ENCODE measurements at regions not wholly inside any gene's neighbourhood (a gene's known extent, or its start where the extent isn't known, plus 50 kb on each side); places are given as distances from the start of the nearest gene placed in this dataset.
"Not testable (repeated sequence)": the region's sequence is repeated elsewhere in the genome, so short reads cannot be mapped to it uniquely, and the experiment has no call there.

DNA sequence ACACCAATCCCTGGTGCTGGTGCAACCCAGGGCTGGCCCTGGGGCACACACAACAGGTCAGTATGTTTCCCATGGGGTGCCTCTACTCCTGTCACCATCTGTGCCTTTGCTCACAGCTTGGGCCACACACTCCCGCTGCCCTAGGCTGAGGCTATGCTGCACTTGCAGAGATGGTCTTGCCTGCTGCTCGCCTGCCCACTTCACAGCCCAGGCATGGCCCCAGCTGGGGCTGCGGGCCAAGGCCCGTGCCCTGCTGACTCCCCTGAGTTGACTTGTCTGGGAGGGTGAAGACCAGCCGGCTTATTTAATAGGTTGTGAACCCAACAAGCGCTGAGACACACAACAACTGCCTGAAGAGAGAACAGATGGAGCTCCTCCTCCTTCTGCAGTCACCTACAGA lies 184.1 kb downstream of the ZNF33B start:
- H3K4me1 Mint-ChIP-seq, result no peaks in the 10 kb centered on the region
- H3K4me3 Mint-ChIP-seq, result peak overlapping the region in 1 of 4 donors; percentile 73
- H3K27me3 Mint-ChIP-seq, result peaks cover 3% of the 10 kb centered on the region
- no peaks in the 10 kb centered on the region for H3K36me3 Mint-ChIP-seq
- peaks cover 10 to 16% (median 10%) of the 10 kb centered on the region in 3 donors for H3K9me3 Mint-ChIP-seq
- H3K27ac Mint-ChIP-seq, result no peak overlapping the region

DNA sequence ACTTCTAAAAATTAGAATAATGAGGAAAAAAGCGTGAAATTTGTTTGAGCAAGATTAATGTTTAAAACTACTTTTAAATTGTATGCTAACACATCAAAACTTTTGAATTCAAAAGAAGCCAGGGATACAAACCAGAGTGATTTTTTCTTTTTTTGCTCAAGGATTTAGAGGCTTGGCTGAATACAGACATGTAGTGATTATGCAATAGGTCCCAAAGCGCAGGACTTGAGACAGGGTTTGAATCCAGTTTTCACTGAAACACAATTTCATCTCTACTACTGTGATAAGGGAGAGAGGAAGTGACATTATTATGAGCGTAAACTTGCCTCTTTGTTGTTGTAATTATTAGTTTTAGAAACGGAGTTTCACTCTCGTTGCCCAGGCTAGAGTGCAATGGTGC lies 207.3 kb downstream of the ZNF33B start:
- Mint-ChIP-seq H3K27ac (no peak overlapping the region), H3K9me3 (peaks cover 0 to 3% (median 0%) of the 10 kb centered on the region in 3 donors), H3K4me3 (no peak overlapping the region), H3K27me3 (peaks cover 2% of the 10 kb centered on the region), H3K36me3 (no peaks in the 10 kb centered on the region), H3K4me1 (no peaks in the 10 kb centered on the region)

DNA sequence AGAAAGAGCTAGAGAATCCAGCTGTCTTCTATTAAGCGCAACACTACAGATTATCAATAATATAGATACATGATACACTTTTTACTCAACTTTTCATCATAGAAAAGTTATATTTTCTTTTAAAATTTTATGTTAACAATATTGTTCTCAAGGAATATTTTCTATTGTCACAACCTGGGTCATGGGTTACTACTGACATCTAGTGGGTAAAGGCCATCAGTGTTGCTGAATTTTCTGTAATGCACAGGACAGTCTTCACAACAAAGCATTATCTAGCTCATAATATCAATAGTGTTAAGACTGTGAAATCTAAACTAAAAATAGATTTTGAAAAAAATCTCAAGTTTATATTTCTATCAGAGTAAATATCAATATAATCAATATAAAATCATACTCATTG lies 209.8 kb downstream of the ZNF33B start:
- Mint-ChIP-seq H3K36me3 (no peaks in the 10 kb centered on the region), H3K27ac (no peak overlapping the region), H3K4me1 (no peaks in the 10 kb centered on the region), H3K9me3 (peaks cover 0 to 3% (median 0%) of the 10 kb centered on the region in 3 donors), H3K4me3 (no peak overlapping the region), H3K27me3 (peaks cover 5% of the 10 kb centered on the region)

DNA sequence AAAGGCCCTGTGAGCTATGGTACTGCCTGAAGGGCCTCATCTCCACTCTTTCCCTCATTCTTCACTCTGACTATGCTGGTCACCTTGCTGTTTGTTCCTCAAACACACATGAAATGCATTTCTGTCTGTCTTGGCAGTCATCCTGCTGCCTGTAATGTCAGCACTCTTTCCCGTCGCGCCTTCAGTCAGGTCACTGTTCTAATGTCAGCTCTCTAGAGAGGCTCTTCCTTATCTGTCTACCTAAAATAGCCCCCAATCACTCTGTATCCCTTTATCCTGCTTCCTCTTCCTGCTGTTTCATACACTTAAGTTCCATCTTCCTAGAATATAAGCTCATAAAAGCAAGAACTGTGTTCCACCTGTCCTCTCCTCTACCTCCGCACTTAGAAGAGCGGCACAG lies 215.5 kb downstream of the ZNF33B start:
- no peaks in the 10 kb centered on the region for H3K4me1 Mint-ChIP-seq
- H3K27ac Mint-ChIP-seq, result no peak overlapping the region
- H3K9me3 Mint-ChIP-seq, result peaks cover 0 to 4% (median 0%) of the 10 kb centered on the region in 3 donors
- H3K4me3 Mint-ChIP-seq, result no peak overlapping the region
- no peaks in the 10 kb centered on the region for H3K36me3 Mint-ChIP-seq
- peaks cover 5% of the 10 kb centered on the region for H3K27me3 Mint-ChIP-seq

DNA sequence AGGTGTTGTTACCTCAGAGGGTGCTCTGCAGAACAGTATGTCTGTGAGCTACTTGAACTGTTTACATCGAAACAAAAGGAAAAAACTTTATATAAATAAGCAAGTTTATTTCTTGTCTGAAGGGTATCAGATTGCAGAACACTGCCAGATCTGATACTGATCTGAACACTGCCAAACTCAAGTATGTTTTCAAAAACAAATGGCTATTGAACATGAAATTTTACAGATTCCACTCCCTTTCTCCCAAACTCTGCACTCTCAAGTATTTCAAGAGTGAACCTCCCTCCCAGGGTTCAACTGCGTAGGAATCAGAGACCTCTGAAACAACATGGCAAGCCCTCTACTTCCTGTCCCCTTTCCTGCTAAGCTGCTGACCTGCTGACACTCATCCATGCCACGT lies 216.6 kb downstream of the ZNF33B start:
- Mint-ChIP-seq H3K36me3 (no peaks in the 10 kb centered on the region), H3K27me3 (peaks cover 5% of the 10 kb centered on the region), H3K4me1 (no peaks in the 10 kb centered on the region), H3K27ac (no peak overlapping the region), H3K9me3 (peaks cover 0 to 4% (median 1%) of the 10 kb centered on the region in 3 donors), H3K4me3 (no peak overlapping the region)

DNA sequence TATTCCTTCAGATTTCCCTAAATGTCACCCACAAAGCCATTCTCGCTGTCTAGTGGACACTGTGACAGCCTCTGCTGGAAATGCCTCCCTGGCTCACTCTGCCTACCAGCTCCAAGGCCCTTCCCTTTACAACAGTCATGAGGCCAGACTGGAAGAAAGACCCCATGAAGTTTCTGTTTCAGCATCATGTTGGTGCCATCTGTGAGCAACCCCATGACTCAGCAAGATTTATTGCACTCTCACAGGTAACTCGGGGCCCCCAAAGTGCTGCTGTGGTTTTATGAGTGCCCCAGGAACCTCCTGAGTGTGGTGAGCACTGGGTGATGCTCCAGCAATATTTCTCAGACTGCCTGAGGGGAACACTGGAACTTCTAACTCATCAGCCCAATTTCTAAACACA lies 218.6 kb downstream of the ZNF33B start:
- Mint-ChIP-seq H3K4me3 (no peak overlapping the region), H3K36me3 (no peaks in the 10 kb centered on the region), H3K27ac (no peak overlapping the region), H3K4me1 (no peaks in the 10 kb centered on the region), H3K9me3 (peaks cover 0 to 6% (median 4%) of the 10 kb centered on the region in 3 donors), H3K27me3 (peaks cover 5% of the 10 kb centered on the region)

DNA sequence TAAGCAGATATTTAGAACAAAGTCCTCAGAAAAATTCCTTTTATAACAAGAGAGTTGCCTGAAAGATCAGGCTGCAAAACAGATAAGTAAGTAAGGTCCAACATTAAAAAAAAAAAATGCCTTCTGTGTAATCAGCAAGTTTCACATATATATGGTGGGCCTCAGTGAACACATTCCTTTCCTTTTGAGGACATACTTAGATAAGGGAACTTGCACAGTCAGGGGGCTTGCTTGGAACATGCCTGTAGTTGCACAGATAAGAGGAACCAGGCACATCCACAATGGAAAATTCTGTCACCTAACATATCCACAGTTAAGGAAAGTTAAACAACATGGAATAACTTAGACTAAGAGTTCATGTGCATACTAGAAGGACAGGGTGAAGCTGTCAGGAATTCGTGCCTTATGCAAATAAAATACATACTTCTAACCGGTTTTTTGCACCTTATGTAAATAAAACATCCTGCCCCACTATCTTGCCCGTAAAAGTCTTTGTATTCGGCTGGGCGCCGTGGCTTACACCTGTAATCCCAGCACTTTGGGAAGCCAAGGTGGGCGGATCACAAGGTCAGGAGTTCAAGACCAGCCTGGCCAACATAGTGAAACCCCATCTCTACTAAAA lies 257.3 kb downstream of the ZNF33B start:
- H3K9me3 Mint-ChIP-seq, result peaks cover 5 to 18% (median 12%) of the 10 kb centered on the region in 3 donors
- no peaks in the 10 kb centered on the region for H3K27me3 Mint-ChIP-seq
- no peaks in the 10 kb centered on the region for H3K36me3 Mint-ChIP-seq
- no peaks in the 10 kb centered on the region for H3K4me1 Mint-ChIP-seq
- peak overlapping the region in 1 of 4 donors; percentile 49 for H3K4me3 Mint-ChIP-seq
- peak overlapping the region in 1 of 3 donors; percentile 61 for H3K27ac Mint-ChIP-seq

DNA sequence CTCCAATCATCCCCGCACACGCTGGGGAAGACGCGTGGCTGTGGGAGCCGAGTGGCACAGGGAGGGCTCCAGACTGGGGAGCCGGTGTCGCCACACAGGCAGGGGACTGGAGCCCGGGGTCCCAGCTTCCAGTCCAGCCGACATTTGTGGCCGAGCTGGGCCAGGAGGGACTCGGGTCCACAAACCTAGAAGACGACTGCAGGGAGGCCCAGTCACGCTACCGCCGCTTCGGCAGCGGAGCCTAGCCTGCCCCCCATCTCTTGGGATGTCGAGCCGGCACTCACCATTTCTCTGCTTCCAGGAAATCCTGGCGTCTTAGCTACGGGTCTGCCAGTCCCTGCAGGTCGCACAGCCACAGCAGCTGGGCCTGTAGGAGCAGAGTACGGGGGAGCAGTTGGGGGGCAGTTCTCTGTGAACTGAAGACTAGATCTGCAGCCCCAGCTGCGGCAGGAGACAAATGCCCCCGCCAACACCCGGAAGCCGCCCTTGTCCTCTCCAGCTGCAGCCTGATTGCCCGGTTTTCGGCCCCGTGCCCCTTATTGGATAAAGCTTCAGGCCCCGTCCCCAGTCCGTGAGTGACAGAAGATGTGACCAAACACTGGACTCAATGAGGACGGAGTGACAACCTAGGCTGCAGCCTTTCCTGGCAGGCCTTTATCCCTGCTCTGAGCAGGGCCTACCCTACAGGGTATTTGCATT lies 270.7 kb downstream of the ZNF33B start:
- Mint-ChIP-seq H3K4me1 (no peaks in the 10 kb centered on the region), H3K27ac (peak overlapping the region in 1 of 3 donors; percentile 21), H3K9me3 (peaks cover 5 to 14% (median 13%) of the 10 kb centered on the region in 3 donors), H3K27me3 (no peaks in the 10 kb centered on the region), H3K4me3 (peak overlapping the region in 3 of 4 donors; percentile 85 to 93 (median 93)), H3K36me3 (no peaks in the 10 kb centered on the region)

DNA sequence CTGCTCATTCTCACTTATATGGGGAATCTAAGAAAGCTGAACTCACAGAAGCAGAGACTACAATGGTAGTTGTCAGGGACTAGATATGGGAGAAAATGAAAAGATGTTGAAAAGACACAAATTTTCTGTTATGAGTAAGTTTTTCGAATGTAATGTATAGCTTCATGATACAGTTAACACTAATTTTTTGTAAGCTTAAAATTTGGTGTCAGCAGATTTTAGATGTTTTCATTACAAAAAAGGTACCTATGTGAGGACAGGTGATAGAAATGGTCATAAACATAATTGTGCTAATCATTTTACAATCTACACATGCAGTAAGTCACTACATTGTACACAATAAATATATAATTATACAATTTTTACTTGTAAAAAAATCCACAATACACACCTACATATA lies 286.6 kb downstream of the ZNF33B start:
- Mint-ChIP-seq H3K27me3 (no peaks in the 10 kb centered on the region), H3K4me3 (peak overlapping the region in 1 of 4 donors; percentile 17)

DNA sequence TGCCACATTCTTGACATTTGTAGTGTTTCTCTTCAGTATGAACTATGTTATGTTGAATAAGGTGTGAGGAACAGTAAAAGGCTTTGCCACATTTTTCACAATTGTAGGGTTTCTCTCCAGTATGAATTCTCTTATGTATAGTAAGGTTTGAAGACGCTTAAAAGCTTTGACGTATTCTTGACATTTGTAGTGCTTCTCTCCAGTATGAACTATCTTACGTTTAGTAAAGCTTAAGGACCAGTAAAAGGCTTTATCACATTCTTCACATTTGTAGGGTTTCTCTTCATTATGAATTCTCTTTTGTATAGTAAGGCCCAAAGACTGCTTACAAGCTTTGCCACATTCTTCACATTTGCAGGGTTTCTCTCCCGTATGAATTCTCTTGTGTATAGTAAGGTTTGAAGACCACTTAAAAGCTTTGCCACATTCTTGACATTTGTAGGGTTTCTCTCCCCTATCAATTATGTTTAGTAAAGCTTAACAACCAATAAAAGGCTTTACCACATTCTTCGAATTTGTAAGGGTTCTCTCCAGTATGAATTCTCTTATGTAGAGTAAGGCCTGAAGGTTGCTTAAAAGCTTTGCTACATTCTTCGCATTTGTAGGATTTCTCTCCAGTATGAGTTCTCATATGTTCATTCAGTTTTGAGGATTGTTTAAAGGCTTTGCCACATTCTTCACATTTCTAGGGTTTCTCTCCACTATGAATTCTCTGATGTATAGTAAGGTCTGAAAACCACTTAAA lies 301.6 kb downstream of the ZNF33B start:
- not testable (repeated sequence) for H3K27me3 Mint-ChIP-seq, H3K4me3 Mint-ChIP-seq, H3K27ac Mint-ChIP-seq, H3K4me1 Mint-ChIP-seq, H3K36me3 Mint-ChIP-seq
- peaks cover 12 to 32% (median 13%) of the 10 kb centered on the region in 3 donors for H3K9me3 Mint-ChIP-seq

More for the DNA sequence above, 286.6 kb downstream of the ZNF33B start:
- Mint-ChIP-seq H3K9me3 (peaks cover 4 to 13% (median 13%) of the 10 kb centered on the region in 3 donors), H3K4me1 (no peaks in the 10 kb centered on the region), H3K27ac (no peak overlapping the region), H3K36me3 (peaks cover 6% of the 10 kb centered on the region)

DNA sequence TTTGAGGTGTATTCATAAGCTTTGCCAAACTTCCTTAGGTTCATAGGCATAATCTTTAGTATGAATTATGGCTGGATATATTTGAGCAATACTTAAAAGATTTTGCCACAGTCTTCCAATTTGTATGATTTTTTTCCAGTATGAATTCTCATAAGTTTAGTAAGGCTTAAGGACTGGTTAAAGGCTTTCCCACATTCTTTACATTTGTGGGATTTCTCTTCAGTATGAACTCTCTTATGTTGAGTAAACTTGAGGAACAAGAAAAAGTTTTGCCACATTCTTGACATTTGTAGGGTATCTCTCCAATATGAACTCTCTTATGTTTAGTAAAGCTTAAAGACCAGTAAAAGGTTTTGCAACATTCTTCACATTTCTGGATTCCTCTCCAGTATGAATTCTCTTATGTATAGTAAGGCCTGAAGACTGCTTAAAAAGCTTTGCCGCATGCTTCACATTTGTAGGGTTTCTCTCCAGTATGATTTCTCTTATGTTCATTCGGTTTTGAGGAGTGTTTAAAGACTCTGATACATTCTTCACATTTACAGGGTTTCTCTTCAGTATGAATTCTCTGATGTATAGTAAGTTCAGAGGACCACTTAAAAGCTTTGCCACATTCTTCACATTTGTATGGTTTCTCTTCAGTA lies 302.6 kb downstream of the ZNF33B start:
- H3K36me3 Mint-ChIP-seq, H3K27ac Mint-ChIP-seq, H3K4me3 Mint-ChIP-seq, H3K27me3 Mint-ChIP-seq, H3K4me1 Mint-ChIP-seq: not testable (repeated sequence)
- H3K9me3 Mint-ChIP-seq, result peaks cover 12 to 36% (median 13%) of the 10 kb centered on the region in 3 donors

DNA sequence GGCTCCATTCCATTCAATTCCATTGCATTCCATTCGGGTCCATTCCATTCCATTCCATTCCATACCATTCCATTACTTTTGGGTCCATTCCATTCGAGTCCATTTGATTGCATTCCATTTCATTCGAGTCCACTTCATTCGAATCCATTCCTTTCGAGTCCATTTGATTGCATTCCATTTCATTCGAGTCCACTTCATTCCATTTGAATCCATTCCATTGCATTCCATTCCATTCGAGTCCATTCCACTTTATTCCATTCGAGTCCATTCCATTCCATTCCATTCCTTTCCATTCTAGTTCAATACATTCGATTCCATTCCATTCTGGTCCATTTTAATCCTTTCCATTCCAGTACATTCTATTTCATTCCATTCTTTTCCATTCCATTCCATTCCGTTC lies 334.0 kb downstream of the ZNF33B start:
- Mint-ChIP-seq H3K9me3 (peaks cover 46 to 77% (median 62%) of the 10 kb centered on the region in 3 donors), H3K27ac (no peak overlapping the region), H3K36me3 (peaks cover 6% of the 10 kb centered on the region), H3K27me3 (no peaks in the 10 kb centered on the region), H3K4me3 (peak overlapping the region in 1 of 4 donors; percentile 49), H3K4me1 (peaks cover 0 to 5% (median 0%) of the 10 kb centered on the region in 3 donors)

DNA sequence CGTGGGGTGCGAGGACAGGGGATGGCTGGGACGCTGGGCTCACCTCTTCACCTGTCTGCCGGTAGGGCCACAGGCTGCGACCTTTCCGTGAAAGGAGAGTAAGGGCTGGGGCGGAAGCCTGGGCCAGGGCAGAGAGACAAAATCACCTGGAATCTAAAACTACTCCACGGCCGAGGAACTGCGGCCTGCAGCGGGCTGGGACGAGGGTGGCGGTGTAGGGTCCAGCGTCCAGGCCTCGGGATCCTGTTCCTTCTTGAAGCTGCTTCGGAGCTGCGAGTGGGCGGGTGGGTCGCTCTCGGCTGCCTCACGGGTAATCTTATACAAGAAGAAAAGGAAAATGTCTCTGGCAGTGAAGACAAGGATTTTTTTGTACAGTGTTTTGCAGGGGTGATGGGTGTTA lies 356.5 kb downstream of the ZNF33B start:
- H3K9me3 Mint-ChIP-seq, H3K36me3 Mint-ChIP-seq, H3K27ac Mint-ChIP-seq, H3K4me3 Mint-ChIP-seq, H3K27me3 Mint-ChIP-seq, H3K4me1 Mint-ChIP-seq: not testable (repeated sequence)

DNA sequence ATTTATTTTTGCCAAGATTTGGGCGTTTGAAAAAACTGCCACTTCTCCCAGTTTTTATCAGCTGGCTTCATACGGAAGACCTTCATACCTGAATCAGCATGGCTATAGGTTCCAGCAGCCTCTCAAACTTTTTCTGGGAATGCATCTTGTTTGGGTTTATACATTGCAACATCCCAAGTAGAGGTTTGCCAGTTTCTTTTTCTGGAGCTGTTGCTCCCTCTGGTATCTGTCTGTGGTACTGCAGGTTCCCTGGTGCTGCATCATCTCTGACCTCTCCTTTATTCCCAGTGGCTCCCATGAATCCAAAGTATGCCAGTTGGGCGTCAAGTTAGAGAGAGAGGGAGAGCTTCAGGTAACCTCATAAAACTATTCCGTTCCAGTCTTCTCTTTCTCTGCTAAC lies 368.6 kb downstream of the ZNF33B start:
- H3K27me3 Mint-ChIP-seq, H3K36me3 Mint-ChIP-seq, H3K4me1 Mint-ChIP-seq, H3K27ac Mint-ChIP-seq, H3K4me3 Mint-ChIP-seq, H3K9me3 Mint-ChIP-seq: not testable (repeated sequence)

DNA sequence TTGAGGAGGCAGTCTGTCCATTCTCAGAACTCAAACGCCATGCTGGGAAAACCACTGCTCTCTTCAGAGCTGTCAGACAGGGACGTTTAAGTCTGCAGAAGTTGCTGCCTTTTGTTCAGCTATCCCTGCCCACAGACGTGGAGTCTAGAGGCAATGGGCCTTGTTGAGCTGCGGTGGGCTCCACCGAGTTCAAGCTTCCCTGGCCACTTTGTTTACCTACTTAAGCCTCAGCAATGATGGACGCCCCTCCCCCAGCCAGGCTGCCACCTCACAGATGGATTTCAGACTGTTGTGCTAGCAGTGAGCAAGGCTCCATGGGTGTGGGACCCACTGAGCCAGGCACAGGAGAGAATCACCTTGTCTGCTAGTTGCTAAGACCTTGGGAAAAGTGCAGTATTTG lies 375.1 kb downstream of the ZNF33B start:
- H3K9me3 Mint-ChIP-seq, result peaks cover 3 to 17% (median 4%) of the 10 kb centered on the region in 3 donors
- not testable (repeated sequence) for H3K27ac Mint-ChIP-seq, H3K27me3 Mint-ChIP-seq, H3K36me3 Mint-ChIP-seq, H3K4me3 Mint-ChIP-seq, H3K4me1 Mint-ChIP-seq

Data from IgD-negative memory B cell (primary cell).